GM23338 (cell line): ENCODE measurements at regions not wholly inside any gene's neighbourhood (a gene's known extent, or its start where the extent isn't known, plus 50 kb on each side); places are given as distances from the start of the nearest gene placed in this dataset.

Experiments
- ATAC-seq: fragments of 200-7000 bp; cut with Tn5 transposase; 3 replicates; pipeline ENCODE4 v1.9.1; 2020
- DNase-seq: peaks from one replicate; pipeline ENCODE4 v3.0.0-alpha.2; 2015; ENCODE audit warnings: low spot score
- H2AFZ ChIP-seq: fragments of 200-600 bp; sonication (generic); 2 replicates; pipeline ENCODE4 v1.8.0; 2016; ENCODE audit warnings: antibody characterized with exemption, mild to moderate bottlenecking, moderate library complexity
- H3F3A ChIP-seq: fragments of 200-600 bp; sonication (generic); replicated peaks from 2 replicates; pipeline ENCODE4 v1.8.0; 2017; ENCODE audit warnings: antibody characterized with exemption, mixed run types, low read depth
- H3K27ac ChIP-seq: fragments of 200-600 bp; sonication (generic); 2 replicates; pipeline ENCODE4 v1.6.1; 2016; ENCODE audit warnings: low read depth
- H3K27me3 ChIP-seq: fragments of 200-600 bp; sonication (generic); 2 replicates; pipeline ENCODE4 v1.8.0; 2016; ENCODE audit warnings: mild to moderate bottlenecking, mixed run types, moderate library complexity; ENCODE audit not compliant: insufficient read depth
- H3K36me3 ChIP-seq: fragments of 200-600 bp; sonication (generic); 2 replicates; pipeline ENCODE4 v1.8.0; 2016; ENCODE audit warnings: mild to moderate bottlenecking; ENCODE audit not compliant: insufficient read depth
- H3K4me1 ChIP-seq: fragments of 200-600 bp; sonication (generic); 2 replicates; pipeline ENCODE4 v1.8.0; 2016; ENCODE audit warnings: mild to moderate bottlenecking, moderate library complexity; ENCODE audit not compliant: insufficient read depth
- H3K4me2 ChIP-seq: fragments of 200-600 bp; sonication (generic); 2 replicates; pipeline ENCODE4 v1.7.1; 2017; ENCODE audit warnings: mixed run types
- H3K4me3 ChIP-seq: fragments of 200-600 bp; sonication (generic); 2 replicates; pipeline ENCODE4 v1.6.1; 2016; ENCODE audit warnings: mixed run types
- H3K79me2 ChIP-seq: fragments of 200-600 bp; sonication (generic); replicated peaks from 2 replicates; pipeline ENCODE4 v1.8.0; 2017; ENCODE audit warnings: mild to moderate bottlenecking; ENCODE audit not compliant: insufficient read depth
- H3K9me2 ChIP-seq: fragments of 200-600 bp; sonication (generic); 2 replicates; pipeline ENCODE4 v1.8.0; 2017; ENCODE audit not compliant: insufficient read depth
- H4K20me1 ChIP-seq: fragments of 200-600 bp; sonication (generic); replicated peaks from 2 replicates; pipeline ENCODE4 v1.8.0; 2017; ENCODE audit warnings: mild to moderate bottlenecking; ENCODE audit not compliant: insufficient read depth
- H3K27ac Mint-ChIP-seq: 2 replicates; pipeline ENCODE4 v1.8.0; 2020; ENCODE audit warnings: inconsistent platforms, mild to moderate bottlenecking, moderate library complexity, mixed read lengths
- H3K27me3 Mint-ChIP-seq: 3 replicates; pipeline ENCODE4 v1.8.0; 2022; ENCODE audit warnings: low read depth, mild to moderate bottlenecking, moderate library complexity, mixed read lengths, inconsistent platforms; ENCODE audit not compliant: insufficient read depth, poor library complexity
- H3K36me3 Mint-ChIP-seq: 3 replicates; pipeline ENCODE4 v1.8.0; 2021; ENCODE audit warnings: low read depth, mild to moderate bottlenecking, inconsistent platforms, moderate library complexity, mixed read lengths
- H3K4me1 Mint-ChIP-seq: 3 replicates; pipeline ENCODE4 v1.8.0; 2020; ENCODE audit warnings: mild to moderate bottlenecking, inconsistent platforms, mixed read lengths
- H3K4me3 Mint-ChIP-seq: 3 replicates; pipeline ENCODE4 v1.8.0; 2021; ENCODE audit warnings: moderate library complexity, mild to moderate bottlenecking, inconsistent platforms, mixed read lengths
- H3K9me3 Mint-ChIP-seq: 3 replicates; pipeline ENCODE4 v1.8.0; 2020; ENCODE audit warnings: moderate library complexity, mild to moderate bottlenecking, inconsistent platforms, mixed read lengths
- CREB1 ChIP-seq: fragments of 250-450 bp; sonication (Bioruptor Pico); IDR thresholded peaks from 2 replicates; pipeline ENCODE4 v1.5.0; 2020; ENCODE audit warnings: low read depth, mild to moderate bottlenecking, moderate library complexity
- CTCF ChIP-seq, 2 experiments: fragments of 200-600 bp in 1 of 2; sonication (generic) in 1 of 2; conservative IDR thresholded peaks; 2 replicates each; pipeline versions ENCODE4 v1.5.1 to v1.6.1; 2016 to 2017; ENCODE audit warnings: antibody characterized with exemption in 2 of 2, low read depth in 2 of 2, mild to moderate bottlenecking in 2 of 2, moderate library complexity in 1 of 2
- ETS1 ChIP-seq: IDR thresholded peaks from 2 replicates; pipeline ENCODE4 v1.6.1; 2016; ENCODE audit warnings: antibody characterized with exemption
- EZH2 ChIP-seq: fragments of 200-600 bp; sonication (generic); IDR thresholded peaks from one replicate; pipeline ENCODE4 v1.8.0; 2017; ENCODE audit warnings: antibody characterized with exemption, mild to moderate bottlenecking, low read depth; ENCODE audit not compliant: unreplicated experiment
- EZH2phosphoT487 ChIP-seq: fragments of 200-600 bp; sonication (generic); IDR thresholded peaks from one replicate; pipeline ENCODE4 v1.8.1; 2018; ENCODE audit warnings: antibody characterized with exemption; ENCODE audit not compliant: unreplicated experiment
- JUNB ChIP-seq: IDR thresholded peaks from one replicate; pipeline ENCODE4 v1.6.1; 2016; ENCODE audit warnings: antibody characterized with exemption; ENCODE audit not compliant: unreplicated experiment
- NANOG ChIP-seq: IDR thresholded peaks from 2 replicates; pipeline ENCODE4 v1.6.1; 2016; ENCODE audit warnings: antibody characterized with exemption, borderline replicate concordance
- POLR2AphosphoS5 ChIP-seq: IDR thresholded peaks from 2 replicates; pipeline ENCODE4 v1.6.1; 2016; ENCODE audit warnings: antibody characterized with exemption, low read depth
- REST ChIP-seq: IDR thresholded peaks from one replicate; pipeline ENCODE4 v1.6.1; 2018; ENCODE audit warnings: antibody characterized with exemption; ENCODE audit not compliant: unreplicated experiment
- STAT1 ChIP-seq: IDR thresholded peaks from one replicate; pipeline ENCODE4 v1.6.1; 2016; ENCODE audit warnings: antibody characterized with exemption; ENCODE audit not compliant: unreplicated experiment
- ZNF114 ChIP-seq: fragments of 250-450 bp; sonication (Bioruptor Pico); IDR thresholded peaks from 2 replicates; pipeline ENCODE4 v1.5.0; 2020; ENCODE audit warnings: mild to moderate bottlenecking, moderate library complexity
- ZNF331 ChIP-seq: fragments of 250-450 bp; sonication (Bioruptor Pico); IDR thresholded peaks from 2 replicates; pipeline ENCODE4 v1.5.0; 2020; ENCODE audit warnings: low read depth, mild to moderate bottlenecking, moderate library complexity

- H3K4me3 ChIP-seq, result no peak overlapping the region
- H3K36me3 ChIP-seq, result no peaks in the 10 kb centered on the region
- Mint-ChIP-seq H3K4me1 (no peaks in the 10 kb centered on the region), H3K36me3 (peaks cover 18% of the 10 kb centered on the region), H3K9me3 (peaks cover 26% of the 10 kb centered on the region), H3K27ac (no peak overlapping the region), H3K27me3 (peaks cover 2% of the 10 kb centered on the region), H3K4me3 (no peak overlapping the region)
- H3K9me2 ChIP-seq, result no peaks in the 10 kb centered on the region
- no peaks in the 10 kb centered on the region for H3K4me1 ChIP-seq
- DNase-seq, result peak; percentile 59
- no peaks in the 10 kb centered on the region for H3F3A ChIP-seq
- ATAC-seq, result no peak
- no peak overlapping the region for H2AFZ ChIP-seq
- H3K4me2 ChIP-seq, result no peak overlapping the region
- TF ChIP-seq CREB1 (CRISPR knock-in tag), result no peak
- TF ChIP-seq ZNF331, result no peak
- no peak for TF ChIP-seq EZH2phosphoT487
- no peak for TF ChIP-seq EZH2
- TF ChIP-seq CTCF (conservative IDR thresholded peaks at IDR 0.05; ENCODE audit: low read depth in 2 of 2), result no peak
- TF ChIP-seq ETS1, result no peak
- TF ChIP-seq JUNB, result no peak
- TF ChIP-seq REST, result no peak
- no peaks in the 10 kb centered on the region for H3K79me2 ChIP-seq
- H4K20me1 ChIP-seq, result no peaks in the 10 kb centered on the region
- no peaks in the 10 kb centered on the region for H3K27me3 ChIP-seq
- H3K27ac ChIP-seq, result no peak overlapping the region
These were observed 62.3 kb upstream of the PDE5A start for GRCh38 chr4:119690871-119691270.

- no peak overlapping the region for H3K4me3 Mint-ChIP-seq
- Histone ChIP-seq H3K4me1 (peaks cover 11% of the 10 kb centered on the region; the same call in 1 of the 2 replicates), H3K9me2 (no peaks in the 10 kb centered on the region), H3K4me2 (no peak overlapping the region), H3K79me2 (no peaks in the 10 kb centered on the region), H3F3A (no peaks in the 10 kb centered on the region), H2AFZ (no peak overlapping the region), H4K20me1 (no peaks in the 10 kb centered on the region), H3K4me3 (no peak overlapping the region), H3K27ac (no peak overlapping the region), H3K36me3 (no peaks in the 10 kb centered on the region), H3K27me3 (no peaks in the 10 kb centered on the region)
- peaks cover 26% of the 10 kb centered on the region for H3K9me3 Mint-ChIP-seq
- H3K27me3 Mint-ChIP-seq, result peaks cover 2% of the 10 kb centered on the region
- no peak for ATAC-seq
- H3K27ac Mint-ChIP-seq, result no peak overlapping the region
- no peak for DNase-seq
- H3K36me3 Mint-ChIP-seq, result peaks cover 18% of the 10 kb centered on the region
- H3K4me1 Mint-ChIP-seq, result peaks cover 12% of the 10 kb centered on the region
- TF ChIP-seq ZNF114 (CRISPR knock-in tag) (no peak), POLR2AphosphoS5 (no peak), JUNB (no peak), CTCF (conservative IDR thresholded peaks at IDR 0.05; ENCODE audit: low read depth in 2 of 2) (no peak), NANOG (no peak), EZH2phosphoT487 (no peak), STAT1 (no peak), ZNF331 (no peak)
These were observed 59.8 kb upstream of the PDE5A start for GRCh38 chr4:119688446-119688845.
